ENCODE measurements at regions not wholly inside any gene's neighbourhood (a gene's known extent, or its start where the extent isn't known, plus 50 kb on each side); places are given as distances from the start of the nearest gene placed in this dataset.

GRCh38 chr6:5846889-5847288 is 159.8 kb downstream of the NRN1 start:
- no peaks in the 10 kb centered on the region for H3F3A ChIP-seq (replicated peaks; ENCODE audit: insufficient read depth)
- no peak overlapping the region for H3K4me3 ChIP-seq (ENCODE audit: low read depth in 2 of 2, low read length in 1 of 2)
- H3K79me2 ChIP-seq (ENCODE audit: insufficient read depth) = no peaks in the 10 kb centered on the region
- ChIA-PET CTCF (no interaction called here), POLR2A (no interaction called here)
- H3K27ac ChIP-seq (ENCODE audit: low read depth in 2 of 2, low read length in 1 of 2) = no peak overlapping the region
- H3K4me2 ChIP-seq = no peak overlapping the region
- H3K4me1 ChIP-seq (ENCODE audit: control insufficient read depth in 1 of 2, insufficient read depth in 2 of 2, low read depth in 1 of 2, low read length in 1 of 2) = no peaks in the 10 kb centered on the region
- no peaks in the 10 kb centered on the region for H3K9me3 ChIP-seq
- no peak for DNase-seq
- no peaks in the 10 kb centered on the region; the same call in 1 of the 2 replicates for H3K27me3 ChIP-seq (ENCODE audit: insufficient read depth)
- no peak overlapping the region for H2AFZ ChIP-seq (ENCODE audit: low read depth)
- no peaks in the 10 kb centered on the region for H3K36me3 ChIP-seq (replicated peaks in 1 of 2; ENCODE audit: control insufficient read depth in 1 of 2, insufficient read depth in 2 of 2, low read length in 1 of 2)
- WGBS (ENCODE audit: low lambda C conversion rate) = 0% methylated on average over 2 of the region's 2 CpGs
- H3K9ac ChIP-seq = no peak overlapping the region
- H3K9me2 ChIP-seq = no peaks in the 10 kb centered on the region
- no peaks in the 10 kb centered on the region for H4K20me1 ChIP-seq (ENCODE audit: insufficient read depth)
- no peak for TF ChIP-seq EP300 (IDR thresholded peaks at IDR 0.05; ENCODE audit: borderline replicate concordance in 1 of 2, low read depth in 1 of 2, low read length in 1 of 2)
- no peak for TF ChIP-seq IRF3 (IDR thresholded peaks at IDR 0.05; ENCODE audit: low read depth, low read length)
- TF ChIP-seq PBX3 (IDR thresholded peaks at IDR 0.05) = no peak
- no peak for TF ChIP-seq POLR2AphosphoS5 (IDR thresholded peaks at IDR 0.05; ENCODE audit: low read depth, low read length)
- no peak for TF ChIP-seq CTCF (IDR thresholded peaks at IDR 0.05)
- no peak for TF ChIP-seq EZH2phosphoT487 (IDR thresholded peaks at IDR 0.05; ENCODE audit: borderline replicate concordance, low read depth)
- TF ChIP-seq RXRA (IDR thresholded peaks at IDR 0.05; ENCODE audit: borderline replicate concordance, low read depth) = no peak
- TF ChIP-seq TEAD4 (IDR thresholded peaks at IDR 0.05; ENCODE audit: borderline replicate concordance, insufficient read depth) = no peak
- TF ChIP-seq RFX5 (IDR thresholded peaks at IDR 0.05; ENCODE audit: low read length) = no peak
- TF ChIP-seq MAX (IDR thresholded peaks at IDR 0.05; ENCODE audit: low read depth) = no peak
- no peak for TF ChIP-seq RCOR1 (IDR thresholded peaks at IDR 0.05; ENCODE audit: low read length)
- no peak for TF ChIP-seq FOXM1 (IDR thresholded peaks at IDR 0.05; ENCODE audit: low read depth)
- no peak for TF ChIP-seq REST (IDR thresholded peaks at IDR 0.05; ENCODE audit: low read depth, low read length)
- no peak for TF ChIP-seq GATA2 (CRISPR knock-in tag; IDR thresholded peaks at IDR 0.05)
- TF ChIP-seq NFIC (IDR thresholded peaks at IDR 0.05; ENCODE audit: borderline replicate concordance) = no peak
- no peak for TF ChIP-seq NRF1 (IDR thresholded peaks at IDR 0.05; ENCODE audit: low read depth, low read length)
- no peak for TF ChIP-seq SMC3 (IDR thresholded peaks at IDR 0.05; ENCODE audit: low read depth, low read length)
- no peak for TF ChIP-seq JUND (IDR thresholded peaks at IDR 0.05)
- TF ChIP-seq, protein P1, sequence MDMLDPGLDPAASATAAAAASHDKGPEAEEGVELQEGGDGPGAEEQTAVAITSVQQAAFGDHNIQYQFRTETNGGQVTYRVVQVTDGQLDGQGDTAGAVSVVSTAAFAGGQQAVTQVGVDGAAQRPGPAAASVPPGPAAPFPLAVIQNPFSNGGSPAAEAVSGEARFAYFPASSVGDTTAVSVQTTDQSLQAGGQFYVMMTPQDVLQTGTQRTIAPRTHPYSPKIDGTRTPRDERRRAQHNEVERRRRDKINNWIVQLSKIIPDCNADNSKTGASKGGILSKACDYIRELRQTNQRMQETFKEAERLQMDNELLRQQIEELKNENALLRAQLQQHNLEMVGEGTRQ (IDR thresholded peaks at IDR 0.05; ENCODE audit: borderline replicate concordance, low read depth, low read length) = no peak

All from SK-N-SH (cell line).